B cell (primary cell): ENCODE measurements at regions not wholly inside any gene's neighbourhood (a gene's known extent, or its start where the extent isn't known, plus 50 kb on each side); places are given as distances from the start of the nearest gene placed in this dataset.

Experiments
- ATAC-seq: fragments of 200-7000 bp; cut with Tn5 transposase; one replicate; pipeline ENCODE4 v1.10.0; 2021; ENCODE audit warnings: low read depth, mild to moderate bottlenecking, moderate number of reproducible peaks, moderate library complexity
- CTCF ChIA-PET: fragments of 350-600 bp; sonication (Branson Sonifier 250); formaldehyde crosslinking; loops from one replicate; lab custom pipeline; 2021; ENCODE audit warnings: antibody characterized with exemption, inconsistent platforms; lab: Charles Lee
- POLR2A ChIA-PET: fragments of 350-600 bp; sonication (Branson Sonifier 250); formaldehyde crosslinking; loops from one replicate; lab custom pipeline; 2021; ENCODE audit warnings: antibody characterized with exemption; lab: Charles Lee
- DNase-seq: peaks from one replicate; pipeline ENCODE4 v3.0.0; 2013
- H2AFZ ChIP-seq: 2 replicates; pipeline ENCODE4 v1.6.1; 2012; ENCODE audit warnings: mild to moderate bottlenecking, low read depth, low read length; ENCODE audit not compliant: insufficient read depth, poor library complexity, severe bottlenecking
- H3K27ac ChIP-seq, 2 donors: 1 replicate in 1 of 2; 2 replicates in 1 of 2; pipeline ENCODE4 v1.5.1; 2012 to 2013; ENCODE audit warnings: low read length in 2 of 2, mild to moderate bottlenecking in 2 of 2, moderate library complexity in 1 of 2
- H3K27me3 ChIP-seq, 4 experiments: fragments of 200-600 bp in 1 of 4; sonication (generic) in 1 of 4; replicated peaks in 1 of 4; 1 replicate in 2 of 4; 2 replicates in 2 of 4; pipeline versions ENCODE4 v1.6.1 to v1.7.0; 2013 to 2016; ENCODE audit warnings: low read length in 3 of 4, mild to moderate bottlenecking in 2 of 4, mixed read lengths in 1 of 4, moderate library complexity in 1 of 4; ENCODE audit not compliant: insufficient read depth in 4 of 4, control insufficient read depth in 3 of 4; ENCODE audit errors: control extremely low read depth in 1 of 4
- H3K36me3 ChIP-seq, 2 experiments: replicated peaks in 1 of 2; 1 replicate in 1 of 2; 2 replicates in 1 of 2; pipeline versions ENCODE4 v1.6.1 to v1.7.1; 2013; ENCODE audit warnings: low read length in 1 of 2; ENCODE audit not compliant: insufficient read depth in 2 of 2, control insufficient read depth in 1 of 2; ENCODE audit errors: control extremely low read depth in 1 of 2, extremely low read depth in 1 of 2
- H3K4me1 ChIP-seq, 2 donors: fragments of 200-600 bp in 1 of 2; sonication (generic) in 1 of 2; 1 replicate in 1 of 2; 2 replicates in 1 of 2; pipeline versions ENCODE4 v1.5.1 to v1.6.1; 2013 to 2017; ENCODE audit warnings: low read length in 2 of 2; ENCODE audit not compliant: control insufficient read depth in 2 of 2, insufficient read depth in 2 of 2
- H3K4me2 ChIP-seq: replicated peaks from 2 replicates; pipeline ENCODE3; 2012; ENCODE audit warnings: mild to moderate bottlenecking, low read depth, low read length; ENCODE audit not compliant: poor library complexity, severe bottlenecking
- H3K4me3 ChIP-seq, 5 experiments: fragments of 200-600 bp in 1 of 5; sonication (generic) in 1 of 5; 1 replicate in 3 of 5; 2 replicates in 2 of 5; pipeline versions ENCODE4 v1.5.1 to v1.7.0; 2011 to 2016; ENCODE audit warnings: low read length in 4 of 5, mild to moderate bottlenecking in 4 of 5, low read depth in 2 of 5, control low read depth in 1 of 5, moderate library complexity in 1 of 5; ENCODE audit not compliant: insufficient read depth in 1 of 5; ENCODE audit errors: control extremely low read depth in 1 of 5, extremely low read depth in 1 of 5
- H3K79me2 ChIP-seq: fragments of 200-600 bp; sonication (generic); one replicate; pipeline ENCODE4 v1.6.0; 2016; ENCODE audit warnings: low read length; ENCODE audit not compliant: control insufficient read depth, insufficient read depth
- H3K9ac ChIP-seq: fragments of 200-600 bp; sonication (generic); 2 replicates; pipeline ENCODE4 v1.6.1; 2017; ENCODE audit warnings: mild to moderate bottlenecking, low read length, moderate library complexity
- H3K9me3 ChIP-seq, 3 donors: one replicate each; pipeline versions ENCODE4 v1.6.1 to v1.7.1; 2013; ENCODE audit warnings: low read length in 2 of 3; ENCODE audit not compliant: control insufficient read depth in 2 of 3, insufficient read depth in 1 of 3; ENCODE audit errors: control extremely low read depth in 1 of 3
- H4K20me1 ChIP-seq: 2 replicates; pipeline ENCODE4 v1.6.0; 2012; ENCODE audit warnings: mild to moderate bottlenecking, low read length; ENCODE audit not compliant: insufficient read depth, control insufficient read depth, poor library complexity, severe bottlenecking
- H3K27ac Mint-ChIP-seq: one replicate; pipeline ENCODE4 v1.8.0; 2021; ENCODE audit warnings: mixed read lengths
- H3K27me3 Mint-ChIP-seq: one replicate; pipeline ENCODE4 v1.8.0; 2021; ENCODE audit warnings: mixed read lengths
- H3K4me1 Mint-ChIP-seq: one replicate; pipeline ENCODE4 v1.8.0; 2021; ENCODE audit warnings: mixed read lengths
- H3K4me3 Mint-ChIP-seq: one replicate; pipeline ENCODE4 v1.8.0; 2021; ENCODE audit warnings: mixed read lengths
- H3K9me3 Mint-ChIP-seq: one replicate; pipeline ENCODE4 v1.8.0; 2022; ENCODE audit warnings: mixed read lengths; ENCODE audit not compliant: insufficient read depth
- EZH2 ChIP-seq: IDR thresholded peaks from 2 replicates; pipeline ENCODE4 v1.6.1; 2012; ENCODE audit warnings: borderline replicate concordance, low read depth, mild to moderate bottlenecking, moderate library complexity, low read length; ENCODE audit not compliant: insufficient read depth, poor library complexity, severe bottlenecking
- WGBS: methylation state at CpG from one replicate; pipeline ENCODE4 v1.1.5; 2013; ENCODE audit warnings: missing lambda C conversion rate; ENCODE audit not compliant: insufficient coverage; 5-methylcytosine and 5-hydroxymethylcytosine counted together
- intact Hi-C: fragments of 100-400 bp; cut with micrococcal nuclease; formaldehyde crosslinking; loops from one replicate; pipeline ENCODE4 v1.10.0; 2022
- TF ChIP-seq, protein P1 (sequence below): fragments of 200-600 bp; IDR thresholded peaks from one replicate; pipeline ENCODE4 v1.8.0; 2022; ENCODE audit warnings: antibody characterized with exemption, mild to moderate bottlenecking

DNA sequence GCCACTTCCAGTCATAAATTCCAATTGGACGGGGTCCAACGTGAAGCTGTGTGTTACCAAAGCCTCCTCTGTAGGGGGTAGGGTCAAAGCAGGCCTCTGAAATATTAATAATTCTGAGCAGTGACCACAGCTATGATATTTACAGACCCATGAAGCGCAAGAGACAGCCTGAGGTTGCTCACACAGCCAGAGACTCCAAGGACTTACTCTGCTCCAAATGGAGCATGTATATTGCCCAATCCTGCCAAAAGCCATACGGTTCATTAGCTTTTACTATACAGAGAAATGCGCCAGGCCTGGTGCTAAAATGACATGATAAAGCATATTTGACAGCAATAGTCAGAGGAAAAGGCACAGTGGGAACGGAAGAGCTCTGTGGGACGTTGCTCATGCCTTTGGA, 151.3 kb downstream of the PAH start:
- no peak overlapping the region for H3K4me3 Mint-ChIP-seq
- DNase-seq, result no peak
- ChIA-PET POLR2A (no interaction called here), CTCF (interaction anchor here (0.6 kb wide), 1 partner anchor 886 kb away, joined by 3 read pairs; no protein-coding TSS in a partner anchor)
- no peak overlapping the region for H3K4me2 ChIP-seq
- H3K27me3 ChIP-seq, result peaks cover 0 to 7% (median 2%) of the 10 kb centered on the region in 4 experiments
- no peak overlapping the region for H2AFZ ChIP-seq
- 80% methylated on average over 5 of the region's 7 CpGs for WGBS
- no peak overlapping the region for H3K4me3 ChIP-seq
- H3K4me1 Mint-ChIP-seq, result no peaks in the 10 kb centered on the region
- no peaks in the 10 kb centered on the region for H3K4me1 ChIP-seq
- no peak for ATAC-seq
- H4K20me1 ChIP-seq, result no peaks in the 10 kb centered on the region
- no peaks in the 10 kb centered on the region for H3K79me2 ChIP-seq
- H3K9me3 ChIP-seq, result no peaks in the 10 kb centered on the region
- TF ChIP-seq, protein P1, sequence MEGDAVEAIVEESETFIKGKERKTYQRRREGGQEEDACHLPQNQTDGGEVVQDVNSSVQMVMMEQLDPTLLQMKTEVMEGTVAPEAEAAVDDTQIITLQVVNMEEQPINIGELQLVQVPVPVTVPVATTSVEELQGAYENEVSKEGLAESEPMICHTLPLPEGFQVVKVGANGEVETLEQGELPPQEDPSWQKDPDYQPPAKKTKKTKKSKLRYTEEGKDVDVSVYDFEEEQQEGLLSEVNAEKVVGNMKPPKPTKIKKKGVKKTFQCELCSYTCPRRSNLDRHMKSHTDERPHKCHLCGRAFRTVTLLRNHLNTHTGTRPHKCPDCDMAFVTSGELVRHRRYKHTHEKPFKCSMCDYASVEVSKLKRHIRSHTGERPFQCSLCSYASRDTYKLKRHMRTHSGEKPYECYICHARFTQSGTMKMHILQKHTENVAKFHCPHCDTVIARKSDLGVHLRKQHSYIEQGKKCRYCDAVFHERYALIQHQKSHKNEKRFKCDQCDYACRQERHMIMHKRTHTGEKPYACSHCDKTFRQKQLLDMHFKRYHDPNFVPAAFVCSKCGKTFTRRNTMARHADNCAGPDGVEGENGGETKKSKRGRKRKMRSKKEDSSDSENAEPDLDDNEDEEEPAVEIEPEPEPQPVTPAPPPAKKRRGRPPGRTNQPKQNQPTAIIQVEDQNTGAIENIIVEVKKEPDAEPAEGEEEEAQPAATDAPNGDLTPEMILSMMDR, result no peak
- no peak for TF ChIP-seq EZH2
- H3K27ac Mint-ChIP-seq, result no peak overlapping the region
- peaks cover 20% of the 10 kb centered on the region for H3K27me3 Mint-ChIP-seq
- no peak overlapping the region for H3K9ac ChIP-seq
- no peaks in the 10 kb centered on the region for H3K36me3 ChIP-seq
- H3K9me3 Mint-ChIP-seq, result no peaks in the 10 kb centered on the region
- no peak overlapping the region for H3K27ac ChIP-seq
- intact Hi-C loops, result no loop called here

DNA sequence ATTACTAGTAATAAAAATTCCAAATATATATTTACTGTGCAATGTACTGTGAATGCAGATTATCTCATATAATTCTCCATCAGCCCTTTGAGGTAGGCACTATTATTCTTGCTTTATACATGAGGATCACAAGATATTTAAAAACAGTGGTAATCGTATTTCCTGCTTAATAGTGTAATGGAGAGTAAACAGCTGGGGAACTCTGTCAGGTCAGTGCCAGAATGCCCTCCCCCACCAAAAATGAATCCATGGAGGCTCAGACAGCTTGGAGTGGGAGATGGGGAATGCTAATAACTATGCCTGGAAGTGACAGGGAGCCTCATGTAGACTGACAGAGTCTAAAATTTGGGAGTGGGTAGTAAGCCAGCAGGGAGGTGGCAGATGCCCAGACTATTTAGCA, 153.6 kb downstream of the PAH start:
- Histone ChIP-seq H3K27me3 (peaks cover 0 to 4% (median 1%) of the 10 kb centered on the region in 4 experiments), H3K36me3 (no peaks in the 10 kb centered on the region), H2AFZ (no peak overlapping the region), H4K20me1 (no peaks in the 10 kb centered on the region), H3K4me2 (no peak overlapping the region), H3K9ac (no peak overlapping the region), H3K4me3 (no peak overlapping the region), H3K9me3 (no peaks in the 10 kb centered on the region), H3K4me1 (no peaks in the 10 kb centered on the region), H3K79me2 (no peaks in the 10 kb centered on the region), H3K27ac (no peak overlapping the region)
- DNase-seq, result no peak
- ATAC-seq, result no peak
- Mint-ChIP-seq H3K27me3 (peaks cover 24% of the 10 kb centered on the region), H3K4me1 (no peaks in the 10 kb centered on the region), H3K4me3 (no peak overlapping the region), H3K27ac (no peak overlapping the region), H3K9me3 (no peaks in the 10 kb centered on the region)
- WGBS, result 100% methylated on average over 1 of the region's 1 CpG
- POLR2A ChIA-PET, result no interaction called here
- TF ChIP-seq EZH2, result no peak
- TF ChIP-seq, protein P1, result no peak
- intact Hi-C loops, result no loop called here
- CTCF ChIA-PET, result interaction anchor here (0.9 kb wide), 1 partner anchor 13 kb away, joined by 3 read pairs; no protein-coding TSS in a partner anchor
